H1 (cell line): ENCODE measurements at regions not wholly inside any gene's neighbourhood (a gene's known extent, or its start where the extent isn't known, plus 50 kb on each side); places are given as distances from the start of the nearest gene placed in this dataset.

ENCODE experiments used
- CTCF ChIA-PET: fragments of 300-600 bp; sonication (Branson Sonifier 250); formaldehyde crosslinking; loops from one replicate; lab custom pipeline; 2021; ENCODE audit not compliant: partially characterized antibody; lab: Charles Lee
- POLR2A ChIA-PET: fragments of 300-600 bp; sonication (Branson Sonifier 250); formaldehyde crosslinking; loops from one replicate; lab custom pipeline; 2021; ENCODE audit warnings: inconsistent platforms; ENCODE audit not compliant: partially characterized antibody; lab: Charles Lee
- DNase-seq, 2 experiments: peaks; one replicate each; pipeline versions ENCODE4 v3.0.0 to v3.0.0-alpha.2; 2010 to 2022; ENCODE audit warnings: low spot score in 2 of 2, low read depth in 1 of 2, mixed read lengths in 1 of 2
- FAIRE-seq: peaks from 2 replicates; lab custom pipeline; 2011; peaks lifted over from hg19 to GRCh38; lab: Jason Lieb, UNC
- H2AFZ ChIP-seq: 2 replicates; pipeline ENCODE4 v1.8.1; 2012; ENCODE audit warnings: low read length, inconsistent platforms
- H2AK5ac ChIP-seq: 2 replicates; pipeline ENCODE4 v1.6.1; 2013; ENCODE audit warnings: low read depth, low read length
- H2BK120ac ChIP-seq: replicated peaks from 2 replicates; pipeline ENCODE3; 2013; ENCODE audit warnings: low read depth, low read length, inconsistent platforms
- H2BK12ac ChIP-seq: 2 replicates; pipeline ENCODE4 v1.6.1; 2013; ENCODE audit warnings: low read depth, low read length
- H2BK15ac ChIP-seq: 2 replicates; pipeline ENCODE4 v1.6.1; 2013; ENCODE audit warnings: low read length
- H2BK20ac ChIP-seq: 2 replicates; pipeline ENCODE4 v1.6.1; 2013; ENCODE audit warnings: low read length
- H2BK5ac ChIP-seq: 2 replicates; pipeline ENCODE4 v1.6.1; 2013; ENCODE audit warnings: low read depth, low read length
- H3K14ac ChIP-seq: 2 replicates; pipeline ENCODE4 v1.6.1; 2013; ENCODE audit warnings: inconsistent platforms; ENCODE audit not compliant: insufficient read length
- H3K18ac ChIP-seq: 2 replicates; pipeline ENCODE4 v1.6.1; 2013; ENCODE audit warnings: low read length; ENCODE audit errors: extremely low read depth
- H3K23ac ChIP-seq: 2 replicates; pipeline ENCODE4 v1.6.1; 2013; ENCODE audit warnings: inconsistent platforms; ENCODE audit not compliant: insufficient read length
- H3K23me2 ChIP-seq: 2 replicates; pipeline ENCODE4 v1.6.1; 2013; ENCODE audit warnings: low read depth, low read length
- H3K27ac ChIP-seq: 2 replicates; pipeline ENCODE4 v1.6.1; 2011; ENCODE audit warnings: low read depth, low read length, inconsistent platforms
- H3K27me3 ChIP-seq, 4 experiments: replicated peaks in 1 of 4; 1 replicate in 1 of 4; 2 replicates in 3 of 4; pipeline versions ENCODE4 v1.6.1 to v1.8.1; 2011 to 2013; ENCODE audit warnings: low read length in 3 of 4, mild to moderate bottlenecking in 3 of 4, inconsistent platforms in 2 of 4, mixed read lengths in 2 of 4, moderate library complexity in 1 of 4; ENCODE audit not compliant: control insufficient read depth in 3 of 4, insufficient read depth in 3 of 4; ENCODE audit errors: extremely low read depth in 1 of 4
- H3K36me3 ChIP-seq, 4 experiments: 2 replicates each; pipeline versions ENCODE4 v1.6.1 to v1.8.1; 2011 to 2013; ENCODE audit warnings: mild to moderate bottlenecking in 4 of 4, low read length in 3 of 4, moderate library complexity in 2 of 4, control low read depth in 1 of 4, inconsistent platforms in 1 of 4; ENCODE audit not compliant: insufficient read depth in 4 of 4, control insufficient read depth in 2 of 4
- H3K4ac ChIP-seq: replicated peaks from 2 replicates; pipeline ENCODE3; 2013; ENCODE audit warnings: low read length, low read depth, mixed read lengths, inconsistent platforms; ENCODE audit not compliant: insufficient read length
- H3K4me1 ChIP-seq, 4 experiments: replicated peaks in 1 of 4; 1 replicate in 1 of 4; 2 replicates in 3 of 4; pipeline versions ENCODE4 v1.6.1 to v1.8.1; 2011 to 2013; ENCODE audit warnings: low read length in 3 of 4, inconsistent platforms in 2 of 4, mixed read lengths in 1 of 4; ENCODE audit not compliant: insufficient read depth in 4 of 4, control insufficient read depth in 3 of 4
- H3K4me2 ChIP-seq, 2 experiments: 2 replicates each; pipeline versions ENCODE4 v1.6.1 to v1.8.1; 2011 to 2013; ENCODE audit warnings: low read depth in 2 of 2, low read length in 2 of 2, control low read depth in 1 of 2, inconsistent platforms in 1 of 2, mild to moderate bottlenecking in 1 of 2; ENCODE audit not compliant: insufficient read depth in 1 of 2
- H3K4me3 ChIP-seq, 4 experiments: fragments of 200-600, 300-600 bp in 1 of 4; sonication (generic), shearing (Covaris generic), sonication (Bioruptor Twin) in 1 of 4; 2 replicates each; pipeline versions ENCODE4 v1.5.1 to v1.8.1; 2011 to 2016; ENCODE audit warnings: low read length in 4 of 4, low read depth in 3 of 4, control low read depth in 2 of 4, inconsistent platforms in 2 of 4, mild to moderate bottlenecking in 2 of 4, mixed read lengths in 1 of 4, moderate library complexity in 1 of 4; ENCODE audit not compliant: insufficient read depth in 2 of 4; ENCODE audit errors: extremely low read depth in 1 of 4
- H3K56ac ChIP-seq: replicated peaks from 2 replicates; pipeline ENCODE3; 2013; ENCODE audit warnings: low read depth, mild to moderate bottlenecking, mixed read lengths, low read length, inconsistent platforms; ENCODE audit not compliant: insufficient read length
- H3K79me1 ChIP-seq: 2 replicates; pipeline ENCODE4 v1.6.1; 2013; ENCODE audit warnings: low read depth, low read length, control low read depth
- H3K79me2 ChIP-seq, 2 experiments: 2 replicates each; pipeline versions ENCODE4 v1.6.1 to v1.8.1; 2012 to 2013; ENCODE audit warnings: low read length in 2 of 2, mild to moderate bottlenecking in 2 of 2, inconsistent platforms in 1 of 2; ENCODE audit not compliant: insufficient read depth in 2 of 2, control insufficient read depth in 1 of 2
- H3K9ac ChIP-seq, 4 experiments: replicated peaks in 1 of 4; 1 replicate in 1 of 4; 2 replicates in 3 of 4; pipeline versions ENCODE4 v1.6.1 to v1.8.1; 2011 to 2013; ENCODE audit warnings: low read depth in 3 of 4, low read length in 3 of 4, control low read depth in 2 of 4, mild to moderate bottlenecking in 2 of 4, moderate library complexity in 2 of 4, inconsistent platforms in 1 of 4; ENCODE audit errors: extremely low read depth in 1 of 4
- H3K9me3 ChIP-seq, 2 experiments: 2 replicates each; pipeline versions ENCODE4 v1.6.1 to v1.8.1; 2012 to 2013; ENCODE audit warnings: mild to moderate bottlenecking in 2 of 2, moderate library complexity in 2 of 2, control low read depth in 1 of 2, inconsistent platforms in 1 of 2, low read depth in 1 of 2, low read length in 1 of 2, mixed read lengths in 1 of 2; ENCODE audit not compliant: insufficient read depth in 2 of 2
- H4K20me1 ChIP-seq, 2 experiments: replicated peaks in 1 of 2; 2 replicates each; pipeline versions ENCODE3 to v1.8.1; 2011 to 2013; ENCODE audit warnings: inconsistent platforms in 2 of 2, low read length in 2 of 2, mild to moderate bottlenecking in 1 of 2; ENCODE audit not compliant: insufficient read depth in 2 of 2, control insufficient read depth in 1 of 2
- H4K5ac ChIP-seq: 2 replicates; pipeline ENCODE4 v1.6.1; 2013; ENCODE audit warnings: low read length, low read depth, mixed read lengths, inconsistent platforms; ENCODE audit not compliant: insufficient read length
- H4K8ac ChIP-seq: 2 replicates; pipeline ENCODE4 v1.8.0; 2013; ENCODE audit warnings: mild to moderate bottlenecking, moderate library complexity, low read length, inconsistent platforms; ENCODE audit not compliant: insufficient read depth; ENCODE audit errors: extremely low read depth
- H4K91ac ChIP-seq: replicated peaks from 2 replicates; pipeline ENCODE3; 2013; ENCODE audit warnings: low read length, mixed read lengths, inconsistent platforms; ENCODE audit not compliant: insufficient read length
- ATF3 ChIP-seq: IDR thresholded peaks from 2 replicates; pipeline ENCODE4 v1.6.1; 2011; ENCODE audit warnings: low read depth, mild to moderate bottlenecking, low read length; ENCODE audit not compliant: insufficient read depth
- BACH1 ChIP-seq: IDR thresholded peaks from 2 replicates; pipeline ENCODE4 v1.6.1; 2012; ENCODE audit warnings: low read length, improper control_type of control experiment
- BRCA1 ChIP-seq: IDR thresholded peaks from 2 replicates; pipeline ENCODE4 v1.6.1; 2012; ENCODE audit warnings: low read depth, low read length, improper control_type of control experiment
- CEBPB ChIP-seq: IDR thresholded peaks from 2 replicates; pipeline ENCODE4 v1.6.1; 2012; ENCODE audit warnings: low read depth, low read length
- CTCF ChIP-seq, 3 experiments: IDR thresholded peaks; 1 replicate in 2 of 3; 2 replicates in 1 of 3; pipeline versions ENCODE4 v1.5.1 to v1.6.1; 2011; ENCODE audit warnings: low read length in 3 of 3, mild to moderate bottlenecking in 3 of 3, inconsistent platforms in 2 of 3, low read depth in 1 of 3, moderate library complexity in 1 of 3; ENCODE audit not compliant: insufficient read depth in 1 of 3; ENCODE audit errors: control extremely low read depth in 1 of 3
- E2F6 ChIP-seq: IDR thresholded peaks from 2 replicates; pipeline ENCODE4 v1.6.1; 2012; ENCODE audit warnings: inconsistent platforms
- GTF2F1 ChIP-seq: IDR thresholded peaks from 2 replicates; pipeline ENCODE4 v1.6.1; 2012; ENCODE audit warnings: low read depth, low read length, improper control_type of control experiment, borderline replicate concordance
- RAD21 ChIP-seq, 2 experiments: IDR thresholded peaks in 1 of 2; conservative IDR thresholded peaks in 1 of 2; 2 replicates each; pipeline ENCODE4 v1.6.1; 2011; ENCODE audit warnings: low read depth in 2 of 2, low read length in 2 of 2, improper control_type of control experiment in 1 of 2, inconsistent platforms in 1 of 2, mild to moderate bottlenecking in 1 of 2, moderate library complexity in 1 of 2
- SP4 ChIP-seq: IDR thresholded peaks from 2 replicates; pipeline ENCODE4 v1.6.1; 2012; ENCODE audit warnings: low read length, inconsistent platforms
- TAF7 ChIP-seq: optimal IDR thresholded peaks from 2 replicates; pipeline ENCODE3; 2011; ENCODE audit warnings: low read depth, mild to moderate bottlenecking, inconsistent platforms, low read length, moderate library complexity, borderline replicate concordance
- WGBS, 2 experiments: shearing (Covaris generic) in 1 of 2; methylation state at CpG; one replicate each; pipeline versions ENCODE4 v1.1.6 to v1.1.7; 2013 to 2015; ENCODE audit warnings: low lambda C conversion rate in 2 of 2, mixed read lengths in 2 of 2, inconsistent platforms in 1 of 2, low coverage in 1 of 2, missing lambda C conversion rate in 1 of 2; ENCODE audit not compliant: insufficient replicate concordance in 2 of 2, insufficient coverage in 1 of 2, insufficient read length in 1 of 2; ENCODE audit errors: extremely low coverage in 1 of 2, missing lambda C conversion rate in 1 of 2; 5-methylcytosine and 5-hydroxymethylcytosine counted together

GRCh38 chrX:100512471-100512870 lies 72.3 kb upstream of the TNMD start:
- H3K79me2 ChIP-seq: no peaks in the 10 kb centered on the region
- no peak overlapping the region for H2BK15ac ChIP-seq
- H3K4me1 ChIP-seq: no peaks in the 10 kb centered on the region
- no peaks in the 10 kb centered on the region for H3K9me3 ChIP-seq
- peak; percentile 36 for FAIRE-seq
- no peak overlapping the region for H3K56ac ChIP-seq
- no peak overlapping the region for H2BK12ac ChIP-seq
- no peak for DNase-seq
- H2AK5ac ChIP-seq: no peak overlapping the region
- H3K4ac ChIP-seq: no peak overlapping the region
- H3K36me3 ChIP-seq: no peaks in the 10 kb centered on the region
- ChIA-PET CTCF (interaction anchor here (0.7 to 3.2 kb wide), 24 partner anchors 9 to 694 kb away, joined by 3 to 18 read pairs (median 4); partner anchors contain the start of genes SRPX2 and TSPAN6), POLR2A (no interaction called here)
- no peaks in the 10 kb centered on the region for H3K27me3 ChIP-seq
- H4K5ac ChIP-seq: no peak overlapping the region
- 50% methylated on average over 1 of the region's 1 CpG; no CpG with 5 or more reads in 1 of the 2 experiments for WGBS, 2 experiments
- H4K20me1 ChIP-seq: no peaks in the 10 kb centered on the region
- H3K27ac ChIP-seq: no peak overlapping the region
- no peaks in the 10 kb centered on the region for H3K79me1 ChIP-seq
- no peak overlapping the region for H3K9ac ChIP-seq
- no peak overlapping the region for H2AFZ ChIP-seq
- H3K4me2 ChIP-seq: no peak overlapping the region
- no peak overlapping the region for H2BK5ac ChIP-seq
- H4K91ac ChIP-seq: no peak overlapping the region
- no peak overlapping the region for H4K8ac ChIP-seq
- no peak overlapping the region for H3K4me3 ChIP-seq
- no peak overlapping the region for H2BK120ac ChIP-seq
- H3K23me2 ChIP-seq: no peaks in the 10 kb centered on the region; the same call in 1 of the 2 replicates
- no peak overlapping the region for H2BK20ac ChIP-seq
- H3K23ac ChIP-seq: no peak overlapping the region
- no peak overlapping the region for H3K14ac ChIP-seq
- H3K18ac ChIP-seq: no peak overlapping the region
- TF ChIP-seq SP4 (no peak), ATF3 (no peak), CTCF (IDR thresholded peaks at IDR 0.05; ENCODE audit: control extremely low read depth in 1 of 3, insufficient read depth in 1 of 3, low read depth in 1 of 3, low read length in 3 of 3) (peak in 2 of 3 experiments; percentile 26 to 32; a peak in 2 of 4 replicates), E2F6 (no peak), BACH1 (no peak), BRCA1 (no peak), TAF7 (no peak), RAD21 (IDR thresholded peaks at IDR 0.05 in 1 of 2, conservative IDR thresholded peaks at IDR 0.05 in 1 of 2; ENCODE audit: low read depth in 2 of 2, low read length in 2 of 2) (peak; percentile 46 to 52), CEBPB (no peak), GTF2F1 (no peak)
